Testis (tissue), 2 donors: ENCODE measurements at regions not wholly inside any gene's neighbourhood (a gene's known extent, or its start where the extent isn't known, plus 50 kb on each side); places are given as distances from the start of the nearest gene placed in this dataset.

Experiments used
- DNase-seq: peaks from one replicate; pipeline ENCODE4 v3.0.0-alpha.2; 2019
- H3K27ac ChIP-seq, 2 donors: fragments of 200-600 bp; sonication (generic); one replicate each; pipeline ENCODE4 v1.5.1; 2019
- H3K27me3 ChIP-seq: fragments of 200-600 bp; sonication (generic); one replicate; pipeline ENCODE4 v1.5.1; 2019
- H3K36me3 ChIP-seq: fragments of 200-600 bp; sonication (generic); one replicate; pipeline ENCODE4 v1.5.1; 2017; ENCODE audit warnings: low read depth; ENCODE audit errors: missing control alignments
- H3K4me1 ChIP-seq: fragments of 200-600 bp; sonication (generic); one replicate; pipeline ENCODE4 v1.5.1; 2019
- H3K4me3 ChIP-seq, 2 donors: fragments of 200-600 bp; sonication (generic); one replicate each; pipeline ENCODE4 v1.5.1; 2017 to 2019
- H3K9me3 ChIP-seq: fragments of 200-600 bp; sonication (generic); one replicate; pipeline ENCODE4 v1.5.1; 2017
- POLR2A ChIP-seq: fragments of 450-650 bp; IDR thresholded peaks from one replicate; pipeline ENCODE4 v1.6.1; 2017; ENCODE audit warnings: antibody characterized with exemption, mild to moderate bottlenecking, moderate library complexity
- WGBS, 2 donors: methylation state at CpG; one replicate each; pipeline ENCODE4 v1.1.5; 2018; 5-methylcytosine and 5-hydroxymethylcytosine counted together
- intact Hi-C: fragments of 100-400 bp; cut with DNase I; formaldehyde crosslinking; loops from one replicate; pipeline ENCODE4 v1.15.1; 2023; ENCODE audit warnings: low total_unique reads
- TF ChIP-seq, protein P1 (sequence below), 3 experiments: fragments of 450-650 bp in 2 of 3; fragments of 200-600 bp in 1 of 3; sonication (generic) in 1 of 3; IDR thresholded peaks; one replicate each; pipeline ENCODE4 v1.5.1; 2016 to 2019; ENCODE audit warnings: antibody characterized with exemption in 3 of 3, mild to moderate bottlenecking in 2 of 3, moderate library complexity in 1 of 3

- H3K27me3 ChIP-seq, result no peaks in the 10 kb centered on the region
- no peak for DNase-seq
- no peak overlapping the region for H3K4me3 ChIP-seq
- no peaks in the 10 kb centered on the region for H3K4me1 ChIP-seq
- WGBS, 2 donors, result 90 to 100% methylated on average over 1 of the region's 1 CpG
- no peak overlapping the region for H3K27ac ChIP-seq
- TF ChIP-seq POLR2A, result no peak
- TF ChIP-seq, protein P1, sequence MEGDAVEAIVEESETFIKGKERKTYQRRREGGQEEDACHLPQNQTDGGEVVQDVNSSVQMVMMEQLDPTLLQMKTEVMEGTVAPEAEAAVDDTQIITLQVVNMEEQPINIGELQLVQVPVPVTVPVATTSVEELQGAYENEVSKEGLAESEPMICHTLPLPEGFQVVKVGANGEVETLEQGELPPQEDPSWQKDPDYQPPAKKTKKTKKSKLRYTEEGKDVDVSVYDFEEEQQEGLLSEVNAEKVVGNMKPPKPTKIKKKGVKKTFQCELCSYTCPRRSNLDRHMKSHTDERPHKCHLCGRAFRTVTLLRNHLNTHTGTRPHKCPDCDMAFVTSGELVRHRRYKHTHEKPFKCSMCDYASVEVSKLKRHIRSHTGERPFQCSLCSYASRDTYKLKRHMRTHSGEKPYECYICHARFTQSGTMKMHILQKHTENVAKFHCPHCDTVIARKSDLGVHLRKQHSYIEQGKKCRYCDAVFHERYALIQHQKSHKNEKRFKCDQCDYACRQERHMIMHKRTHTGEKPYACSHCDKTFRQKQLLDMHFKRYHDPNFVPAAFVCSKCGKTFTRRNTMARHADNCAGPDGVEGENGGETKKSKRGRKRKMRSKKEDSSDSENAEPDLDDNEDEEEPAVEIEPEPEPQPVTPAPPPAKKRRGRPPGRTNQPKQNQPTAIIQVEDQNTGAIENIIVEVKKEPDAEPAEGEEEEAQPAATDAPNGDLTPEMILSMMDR (IDR thresholded peaks at IDR 0.05), result no peak
- H3K9me3 ChIP-seq, result no peaks in the 10 kb centered on the region
- intact Hi-C loops, result no loop called here
- H3K36me3 ChIP-seq, result no peaks in the 10 kb centered on the region
Observed at GRCh38 chr4:12534684-12535083, 949.5 kb downstream of the RAB28 start.

DNA sequence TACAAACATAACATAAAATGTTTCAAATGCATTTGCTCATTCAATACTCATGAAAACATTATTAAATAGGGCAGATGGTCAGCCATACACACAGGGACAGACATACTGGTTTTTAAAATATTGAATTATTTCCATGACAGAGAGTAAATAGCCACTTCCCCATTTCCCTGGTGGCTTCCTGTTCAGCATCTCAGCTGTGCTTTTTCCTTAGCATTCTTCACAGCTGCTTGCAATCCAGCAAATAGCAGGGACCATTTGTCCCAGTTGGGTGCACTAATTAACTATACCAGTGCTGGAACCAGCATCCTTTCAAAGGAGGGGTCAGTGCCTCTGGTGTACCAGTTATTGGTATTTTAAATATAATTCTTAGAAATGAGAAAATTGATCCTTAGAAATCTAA, 964.7 kb downstream of the RAB28 start:
- intact Hi-C loops, result no loop called here
- Histone ChIP-seq H3K4me3 (no peak overlapping the region), H3K36me3 (no peaks in the 10 kb centered on the region), H3K27me3 (no peaks in the 10 kb centered on the region), H3K4me1 (no peaks in the 10 kb centered on the region), H3K9me3 (no peaks in the 10 kb centered on the region), H3K27ac (no peak overlapping the region)
- no peak for TF ChIP-seq POLR2A
- TF ChIP-seq, protein P1 (IDR thresholded peaks at IDR 0.05), result no peak
- DNase-seq, result no peak

- Histone ChIP-seq H3K36me3 (no peaks in the 10 kb centered on the region), H3K27me3 (no peaks in the 10 kb centered on the region), H3K4me1 (no peaks in the 10 kb centered on the region), H3K4me3 (no peak overlapping the region), H3K27ac (no peak overlapping the region), H3K9me3 (no peaks in the 10 kb centered on the region)
- intact Hi-C loops, result no loop called here
- DNase-seq, result no peak
- 38 to 53% methylated on average over 2 of the region's 2 CpGs for WGBS, 2 donors
- TF ChIP-seq POLR2A, result no peak
- TF ChIP-seq, protein P1 (IDR thresholded peaks at IDR 0.05), result no peak
Observed at GRCh38 chr4:12507868-12508481, 976.2 kb downstream of the RAB28 start.

- no peak for DNase-seq
- Histone ChIP-seq H3K4me3 (no peak overlapping the region), H3K9me3 (no peaks in the 10 kb centered on the region), H3K27me3 (no peaks in the 10 kb centered on the region), H3K36me3 (no peaks in the 10 kb centered on the region), H3K4me1 (no peaks in the 10 kb centered on the region), H3K27ac (no peak overlapping the region)
- no peak for TF ChIP-seq POLR2A
- TF ChIP-seq, protein P1 (IDR thresholded peaks at IDR 0.05), result no peak
- intact Hi-C loops, result no loop called here
Observed at GRCh38 chr4:12500409-12500808, 983.7 kb downstream of the RAB28 start.

DNA sequence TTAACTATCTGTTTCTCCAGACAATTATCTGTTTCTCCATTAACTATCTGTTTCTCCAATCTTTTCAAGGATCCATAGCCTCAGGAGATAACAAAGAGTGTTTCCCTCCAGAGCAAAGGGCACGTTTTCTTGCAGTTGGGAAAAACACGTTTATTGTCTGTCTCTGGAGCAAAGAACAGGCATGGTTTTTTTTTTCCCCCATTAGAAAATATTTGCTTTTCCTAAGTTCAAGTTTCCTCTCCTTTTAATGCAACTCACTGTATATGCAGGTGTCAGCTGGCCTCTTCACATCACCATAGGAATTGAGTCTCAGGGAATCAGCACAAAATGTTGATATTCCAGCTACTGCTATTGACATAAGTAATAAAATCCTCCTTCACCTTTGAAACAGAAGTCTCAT, 984.4 kb downstream of the RAB28 start:
- no peak for DNase-seq
- no peaks in the 10 kb centered on the region for H3K4me1 ChIP-seq
- no peaks in the 10 kb centered on the region for H3K9me3 ChIP-seq
- H3K36me3 ChIP-seq, result no peaks in the 10 kb centered on the region
- H3K27me3 ChIP-seq, result no peaks in the 10 kb centered on the region
- 36 to 38% methylated on average over 2 of the region's 2 CpGs for WGBS, 2 donors
- H3K27ac ChIP-seq, result no peak overlapping the region
- H3K4me3 ChIP-seq, result no peak overlapping the region
- TF ChIP-seq, protein P1 (IDR thresholded peaks at IDR 0.05), result no peak
- TF ChIP-seq POLR2A, result no peak
- intact Hi-C loops, result no loop called here
